Urothelium cell line (cell line): ENCODE measurements at regions not wholly inside any gene's neighbourhood (a gene's known extent, or its start where the extent isn't known, plus 50 kb on each side); places are given as distances from the start of the nearest gene placed in this dataset.
A peak's percentile ranks its signal among the peaks of the same experiment; 100 is the strongest.
"Not testable (repeated sequence)": the region's sequence is repeated elsewhere in the genome, so short reads cannot be mapped to it uniquely, and the experiment has no call there.

Experiments
- DNase-seq: peaks from one replicate; pipeline ENCODE4 v3.0.0; 2011; ENCODE audit warnings: low spot score, mixed read lengths
- FAIRE-seq: peaks from 2 replicates; lab custom pipeline; 2011; peaks lifted over from hg19 to GRCh38; lab: Jason Lieb, UNC

DNA sequence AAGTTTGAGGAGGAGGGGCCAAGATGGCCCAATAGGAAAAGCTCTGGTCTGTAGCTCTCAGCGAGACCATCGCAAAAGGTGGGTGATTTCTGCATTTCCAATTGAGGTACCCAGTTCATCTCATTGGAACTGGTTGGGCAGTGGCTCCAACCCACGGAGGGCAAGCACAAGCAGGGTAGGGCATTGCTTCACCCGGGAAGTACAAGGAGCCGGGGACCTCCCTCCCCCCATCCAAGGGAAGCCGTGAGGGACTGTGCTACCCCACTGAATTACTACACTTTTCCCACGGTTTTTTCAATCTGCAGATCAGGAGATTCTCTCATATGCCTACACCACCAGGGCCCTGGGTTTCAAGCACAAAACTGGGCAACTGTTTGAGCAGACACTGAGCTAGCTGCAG is 58.0 kb upstream of the EFCAB3 start:
- FAIRE-seq (no peak), DNase-seq (no peak)

DNA sequence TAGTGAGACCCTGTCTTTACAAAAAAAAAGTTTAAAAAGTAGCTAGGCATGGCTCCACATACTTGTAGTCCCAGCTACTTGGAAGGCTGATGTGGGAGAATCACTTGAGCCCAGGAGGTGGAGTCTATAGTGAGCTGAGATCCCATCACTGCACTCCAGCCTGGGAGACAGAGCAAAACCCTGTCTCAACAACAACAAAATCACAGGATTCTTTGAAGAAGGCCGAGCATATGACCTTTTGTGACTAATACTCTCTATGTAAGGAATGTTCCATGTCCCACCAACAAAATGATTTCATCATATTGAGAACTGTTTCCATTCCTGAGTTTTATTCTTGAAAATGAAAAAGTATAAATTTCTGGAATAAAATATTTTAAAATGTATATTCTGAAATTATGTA is 58.9 kb upstream of the EFCAB3 start:
- DNase-seq (no peak), FAIRE-seq (no peak)

DNA sequence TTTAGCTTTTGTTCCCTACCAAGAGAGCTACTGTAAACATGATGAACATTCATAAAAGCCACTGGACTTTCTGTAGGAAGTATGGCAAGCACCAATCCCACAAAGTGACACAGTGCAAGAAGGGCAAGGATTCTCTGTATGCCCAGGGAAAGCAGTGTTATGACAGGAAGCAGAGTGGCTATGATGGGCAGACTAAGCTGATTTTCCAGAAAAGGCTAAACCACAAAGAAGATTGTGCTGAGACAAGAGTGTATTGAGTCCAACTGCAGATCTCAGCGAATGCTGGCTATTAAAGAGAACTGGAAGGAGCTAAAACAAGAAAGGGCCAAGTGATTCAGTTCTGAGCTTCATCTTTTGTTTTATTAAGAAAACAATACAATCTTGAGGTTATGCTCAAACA is 60.5 kb upstream of the EFCAB3 start:
- peak; percentile 37 for FAIRE-seq
- no peak for DNase-seq

DNA sequence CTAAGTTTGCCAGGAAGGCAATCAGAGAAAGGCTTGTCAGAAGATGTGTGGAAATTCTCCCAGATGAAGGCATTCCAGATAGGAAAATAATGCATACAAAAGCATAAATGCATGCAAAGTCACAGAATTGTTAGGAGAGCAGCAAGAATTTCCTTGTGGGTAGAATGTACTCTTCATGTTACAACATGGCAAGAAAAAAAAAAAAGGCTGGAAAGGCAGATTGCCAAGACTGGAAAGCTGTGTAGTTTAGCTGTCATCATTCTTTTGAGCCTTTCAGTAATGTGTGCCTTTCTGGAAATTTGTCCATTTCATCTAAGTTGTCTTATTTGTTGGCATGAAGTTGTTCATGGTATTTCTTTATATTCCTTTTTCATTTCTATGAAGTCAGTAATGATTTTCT is 71.0 kb upstream of the EFCAB3 start:
- FAIRE-seq (no peak), DNase-seq (no peak)

DNA sequence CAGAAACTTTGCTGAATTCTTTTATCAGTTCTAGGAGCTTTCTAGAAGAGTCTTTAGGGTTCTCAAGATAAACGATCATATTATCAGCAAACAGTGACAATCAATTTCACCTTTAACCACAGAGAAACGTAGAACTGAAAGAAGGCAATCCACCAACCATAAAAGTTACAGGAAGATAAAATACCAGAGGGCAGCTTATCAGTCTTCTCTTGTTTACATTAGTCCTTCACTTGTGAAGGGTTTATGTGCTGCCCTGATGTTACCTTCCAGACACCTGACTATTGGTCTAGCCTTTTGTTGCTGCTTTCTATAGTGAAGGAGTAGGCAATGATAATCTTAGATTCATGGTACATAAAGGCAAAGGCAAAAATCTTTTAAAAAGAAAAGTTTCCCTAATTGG is 73.2 kb upstream of the EFCAB3 start:
- FAIRE-seq (no peak), DNase-seq (no peak)

DNA sequence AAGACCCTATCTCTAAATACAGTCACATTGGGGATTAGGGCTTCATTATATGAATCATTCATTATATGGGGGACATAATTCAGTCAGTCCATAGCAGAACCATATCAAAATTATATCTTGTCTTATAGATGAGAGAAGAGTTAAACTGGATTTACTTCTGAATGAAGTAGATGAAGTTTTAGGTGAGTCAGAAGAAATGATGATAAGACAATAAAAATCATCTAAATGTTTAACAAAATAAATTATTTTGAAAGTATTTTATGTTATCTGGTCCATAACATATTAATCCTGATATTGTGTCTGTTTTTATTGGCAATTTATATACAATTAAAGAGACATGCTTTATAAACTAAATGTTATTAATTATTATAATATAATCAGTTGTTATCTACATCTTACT is 76.9 kb upstream of the EFCAB3 start:
- FAIRE-seq (no peak), DNase-seq (no peak)

DNA sequence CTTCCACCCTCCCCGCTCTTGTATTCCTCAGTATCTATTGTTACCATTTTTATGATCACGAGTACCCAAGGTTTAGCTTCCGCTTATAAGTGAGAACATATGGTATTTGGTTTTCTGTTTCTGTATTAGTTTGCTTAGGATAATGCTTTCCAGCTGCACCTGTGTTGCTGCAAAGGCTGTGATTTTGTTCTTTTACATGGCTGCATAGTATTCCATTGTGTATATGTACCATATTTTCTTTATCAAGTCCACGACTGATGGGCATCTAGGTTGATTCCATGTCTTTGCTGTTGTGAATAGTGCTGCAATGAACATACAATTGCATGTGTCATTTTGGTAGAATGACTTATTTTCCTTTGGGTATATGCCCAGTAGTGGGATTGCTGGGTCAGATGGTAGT is 79.7 kb upstream of the EFCAB3 start:
- DNase-seq (no peak), FAIRE-seq (peak; percentile 91)

DNA sequence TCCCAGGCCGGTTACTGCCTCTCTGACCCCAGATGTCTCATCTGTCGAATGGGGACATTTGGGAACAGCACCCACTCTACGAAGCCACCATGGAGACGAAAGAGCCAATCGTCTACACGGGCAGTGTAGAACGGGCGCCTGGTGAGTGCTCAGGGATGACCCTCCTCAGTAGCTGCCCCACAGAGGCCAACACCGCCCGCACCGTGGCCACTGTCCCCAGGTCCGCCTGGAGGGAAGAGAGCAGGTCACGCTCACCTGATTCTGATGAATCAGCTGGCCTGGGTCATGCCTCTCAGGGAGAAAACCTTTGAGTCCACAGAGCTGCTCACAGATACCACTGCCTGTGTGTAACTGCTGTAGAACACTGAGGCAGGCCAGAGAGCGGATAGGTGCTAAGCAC is 105.1 kb upstream of the EFCAB3 start:
- DNase-seq, FAIRE-seq: not testable (repeated sequence)

DNA sequence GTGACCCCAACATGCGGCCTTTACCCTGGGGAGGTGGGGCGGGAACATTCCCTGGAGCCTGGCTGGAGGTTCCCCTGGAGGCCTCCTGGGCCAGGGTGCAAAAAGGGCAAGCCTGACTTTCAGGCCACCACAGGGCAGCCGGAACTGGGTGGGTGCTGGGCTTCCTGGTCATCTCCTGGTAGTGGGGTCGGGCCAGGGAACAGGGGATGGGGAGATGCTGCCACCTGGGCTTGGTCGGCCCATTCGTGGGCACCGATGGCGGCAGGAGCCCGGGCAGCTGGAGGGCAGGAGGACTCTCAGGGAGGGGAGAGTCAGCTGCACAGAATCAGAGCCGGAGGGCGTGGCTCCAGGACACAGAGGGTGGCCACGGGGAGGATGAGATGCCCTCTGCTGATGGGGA is 112.0 kb upstream of the EFCAB3 start:
- not testable (repeated sequence) for FAIRE-seq, DNase-seq

DNA sequence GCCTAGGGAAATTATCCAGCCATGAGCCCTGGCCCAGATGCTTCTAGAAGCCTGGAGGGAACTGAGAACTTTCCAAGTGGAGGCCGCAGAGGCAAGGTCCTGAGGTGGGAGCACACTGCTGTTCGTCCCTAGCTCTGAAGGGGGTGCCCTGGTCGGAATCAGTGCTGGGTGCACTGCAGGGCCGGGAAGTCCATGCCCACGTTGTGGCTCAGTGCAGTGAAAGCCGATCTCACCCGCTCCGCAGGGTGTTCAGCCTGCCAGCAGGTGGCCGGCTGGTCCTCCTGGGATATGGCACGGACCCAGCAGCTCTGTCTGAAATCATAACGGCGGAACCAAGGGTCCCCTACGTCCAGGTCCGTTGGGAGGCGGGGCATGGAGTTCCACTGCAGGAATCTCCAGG is 115.4 kb upstream of the EFCAB3 start:
- not testable (repeated sequence) for DNase-seq, FAIRE-seq

DNA sequence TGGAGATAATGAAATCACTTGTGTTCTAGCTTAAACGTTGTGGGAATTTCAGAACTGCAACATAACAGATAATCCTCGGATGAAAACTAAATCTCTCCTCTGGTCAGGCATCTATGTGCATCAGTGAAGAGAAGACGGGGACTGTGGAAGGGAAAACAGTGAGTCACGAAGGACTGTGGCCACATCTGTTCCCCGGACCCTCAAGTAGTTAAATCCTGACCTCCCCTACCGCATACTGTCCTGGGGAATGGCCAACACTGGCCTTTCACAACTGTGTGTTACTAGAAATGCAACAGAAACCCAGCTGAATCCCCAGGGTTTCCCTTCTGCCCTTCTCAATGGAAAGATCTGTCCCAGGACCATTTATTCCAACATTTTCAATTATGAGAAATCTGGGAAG is 124.6 kb upstream of the EFCAB3 start:
- DNase-seq = not testable (repeated sequence)

DNA sequence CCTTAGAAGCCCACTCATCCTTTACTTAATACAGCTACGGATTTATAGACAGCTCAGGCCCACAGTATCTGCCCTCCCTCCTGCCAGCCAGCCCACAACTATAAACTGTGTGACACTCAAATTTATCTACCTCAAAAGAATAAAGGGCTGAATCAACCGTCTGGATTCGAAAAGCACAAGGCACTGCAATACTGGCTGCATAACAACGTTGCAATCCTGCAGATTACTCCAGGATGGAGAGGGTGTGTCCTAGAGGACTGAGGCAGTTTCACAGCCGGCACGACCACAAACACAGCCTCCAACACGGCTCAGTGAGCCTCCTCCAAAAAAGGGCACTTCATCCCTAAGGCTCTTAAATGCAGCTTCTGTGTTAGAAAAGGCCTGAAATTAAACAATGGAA is 138.3 kb upstream of the EFCAB3 start:
- not testable (repeated sequence) for DNase-seq
- peak; percentile 82 for FAIRE-seq

More for the DNA sequence above, 124.6 kb upstream of the EFCAB3 start:
- FAIRE-seq = not testable (repeated sequence)

DNA sequence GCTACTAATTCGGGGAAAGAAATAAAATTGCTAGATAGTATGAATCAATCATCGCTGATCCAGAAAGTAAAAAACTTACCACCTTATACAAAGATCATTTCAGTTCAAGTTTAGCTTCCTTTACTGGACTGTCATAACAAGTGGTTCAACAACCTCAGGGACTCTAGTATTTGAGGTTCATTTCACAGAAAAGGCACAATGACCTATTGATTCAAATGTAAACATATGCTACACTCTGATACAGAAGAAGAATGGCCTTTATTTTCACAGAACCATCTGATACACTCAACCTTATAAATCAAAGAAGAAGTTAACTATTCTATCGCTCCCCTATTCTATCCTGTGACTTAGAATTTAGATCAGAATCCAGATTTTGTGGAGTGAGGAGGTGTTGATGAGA is 140.8 kb upstream of the EFCAB3 start:
- not testable (repeated sequence) for DNase-seq
- FAIRE-seq = peak; percentile 44

DNA sequence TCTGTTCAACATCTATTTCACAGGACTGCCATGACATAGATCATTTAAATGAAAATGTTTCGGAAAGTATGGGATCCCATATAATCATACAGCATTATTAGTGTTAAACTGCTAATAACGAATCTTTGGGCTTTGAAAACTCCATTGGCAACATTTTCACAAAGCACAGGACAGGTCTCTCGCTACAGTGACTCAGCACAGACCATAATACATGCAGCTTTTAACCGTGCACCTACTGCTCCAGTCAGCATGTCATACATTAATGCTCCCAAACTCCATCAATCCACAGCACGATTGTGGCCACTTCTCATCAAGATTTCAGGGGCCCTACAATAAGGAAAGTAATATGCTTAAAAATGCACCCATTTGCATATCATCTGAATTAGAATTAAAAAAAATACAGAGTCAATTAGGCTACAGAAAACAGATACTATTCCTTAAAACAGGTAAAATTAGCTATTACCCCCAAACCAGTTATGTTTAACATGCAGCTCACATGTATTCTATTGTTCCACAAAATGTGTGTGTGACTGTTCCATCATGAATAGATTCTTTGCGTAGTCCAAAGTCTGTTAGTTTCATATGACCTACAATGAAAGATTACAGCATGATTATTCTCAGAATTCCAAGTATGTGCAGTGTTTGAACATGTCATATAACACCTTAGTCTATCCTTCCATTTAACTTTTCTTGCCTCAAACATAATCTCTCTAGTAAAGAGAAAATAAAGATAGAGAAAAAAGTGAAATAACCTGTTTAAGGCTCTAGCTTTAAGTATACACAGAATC is 141.6 kb upstream of the EFCAB3 start:
- DNase-seq = not testable (repeated sequence)
- FAIRE-seq = peak; percentile 56

DNA sequence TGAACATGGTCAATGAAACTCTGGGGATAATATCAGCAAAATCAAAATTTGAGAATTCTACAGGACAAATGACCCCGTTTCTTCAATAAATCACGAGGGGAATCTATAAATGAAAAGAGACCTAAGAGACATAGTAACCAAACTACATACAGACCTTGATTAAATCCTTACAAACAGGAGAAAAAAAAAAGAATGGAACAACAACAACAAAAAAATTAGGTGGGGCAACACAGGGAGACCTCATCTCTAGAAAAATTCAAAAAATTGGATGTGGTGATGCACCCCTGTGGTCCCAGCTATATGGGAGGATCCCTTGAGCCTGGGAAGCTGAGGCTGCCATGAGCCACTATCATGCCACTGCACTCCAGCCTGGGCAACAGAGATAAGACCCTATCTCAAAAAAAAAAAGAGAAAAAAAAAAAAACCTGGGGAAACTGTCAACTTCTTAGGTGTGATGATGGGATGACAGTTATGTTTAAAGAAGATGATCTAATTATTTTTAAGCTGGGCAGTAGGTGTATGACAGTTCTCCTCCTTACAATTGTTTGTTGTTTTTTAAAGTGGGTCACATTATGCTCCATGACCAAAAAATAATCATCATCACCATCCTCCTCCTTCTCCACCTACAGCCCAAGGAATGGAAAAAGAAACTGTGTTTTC is 146.4 kb upstream of the EFCAB3 start:
- not testable (repeated sequence) for FAIRE-seq, DNase-seq

DNA sequence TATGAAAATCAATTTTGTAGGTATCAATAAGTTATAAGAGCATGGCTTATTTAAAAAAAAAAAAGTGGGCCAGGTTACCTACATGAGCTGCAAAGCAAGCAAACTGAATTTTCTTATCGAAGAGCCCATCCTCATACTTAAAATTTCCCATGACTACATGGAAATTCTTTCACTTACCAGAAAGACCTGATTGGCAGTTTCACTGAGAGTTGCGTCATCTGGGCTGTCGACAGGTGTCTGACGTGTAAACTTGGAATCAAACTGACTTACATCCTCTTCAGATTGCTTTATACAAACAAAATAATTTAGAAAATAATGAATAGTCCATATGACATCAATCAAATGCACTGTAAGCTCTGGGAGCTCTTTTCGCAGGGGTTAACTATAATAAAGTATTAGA is 149.1 kb upstream of the EFCAB3 start:
- not testable (repeated sequence) for DNase-seq, FAIRE-seq

DNA sequence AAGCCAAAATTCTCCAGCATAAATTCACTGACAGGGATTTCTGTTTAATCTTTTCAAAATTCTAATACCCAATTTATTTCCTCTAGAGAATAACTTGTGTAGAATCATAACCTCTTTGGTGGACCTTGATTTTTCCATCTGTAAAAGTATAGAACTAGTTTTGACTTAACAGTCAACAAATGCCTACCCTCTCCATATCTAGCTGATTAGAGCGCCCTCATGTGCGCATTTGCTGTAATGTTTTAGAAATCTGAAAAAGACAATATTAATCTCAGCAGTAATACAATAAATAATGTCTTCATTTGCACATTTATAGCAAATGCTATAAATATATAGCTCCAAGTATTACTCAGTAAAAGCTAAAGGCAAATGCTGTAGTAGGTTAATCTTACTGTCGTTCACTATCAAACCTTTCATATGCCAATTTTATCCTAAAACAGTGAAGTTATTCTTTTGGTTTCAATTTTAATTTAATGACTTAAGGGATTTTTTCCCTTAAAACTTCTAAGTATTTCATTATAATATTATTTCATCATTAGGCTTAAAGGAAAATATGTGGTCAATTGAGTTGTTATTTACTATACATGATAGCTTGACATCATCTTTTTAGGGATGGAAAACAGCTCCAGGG is 153.6 kb upstream of the EFCAB3 start:
- DNase-seq, FAIRE-seq: not testable (repeated sequence)

DNA sequence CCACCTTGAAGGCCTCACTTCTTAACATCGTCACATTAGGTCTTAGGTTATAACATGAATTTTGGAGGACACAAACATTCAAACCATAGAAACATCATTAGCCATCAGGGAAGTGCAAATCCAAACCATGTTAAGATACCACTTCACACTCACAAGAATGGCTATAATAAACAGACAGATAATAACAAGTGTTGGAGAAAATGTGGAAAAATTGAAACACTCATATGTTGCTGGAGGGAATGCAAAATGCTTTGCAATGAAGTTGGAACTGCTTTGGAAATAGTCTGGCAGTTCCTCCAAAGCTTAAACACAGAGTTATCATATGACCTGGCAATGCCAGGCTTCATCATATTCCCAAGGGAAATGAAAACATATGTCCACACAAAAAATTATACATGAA is 156.8 kb upstream of the EFCAB3 start:
- FAIRE-seq, DNase-seq: not testable (repeated sequence)

DNA sequence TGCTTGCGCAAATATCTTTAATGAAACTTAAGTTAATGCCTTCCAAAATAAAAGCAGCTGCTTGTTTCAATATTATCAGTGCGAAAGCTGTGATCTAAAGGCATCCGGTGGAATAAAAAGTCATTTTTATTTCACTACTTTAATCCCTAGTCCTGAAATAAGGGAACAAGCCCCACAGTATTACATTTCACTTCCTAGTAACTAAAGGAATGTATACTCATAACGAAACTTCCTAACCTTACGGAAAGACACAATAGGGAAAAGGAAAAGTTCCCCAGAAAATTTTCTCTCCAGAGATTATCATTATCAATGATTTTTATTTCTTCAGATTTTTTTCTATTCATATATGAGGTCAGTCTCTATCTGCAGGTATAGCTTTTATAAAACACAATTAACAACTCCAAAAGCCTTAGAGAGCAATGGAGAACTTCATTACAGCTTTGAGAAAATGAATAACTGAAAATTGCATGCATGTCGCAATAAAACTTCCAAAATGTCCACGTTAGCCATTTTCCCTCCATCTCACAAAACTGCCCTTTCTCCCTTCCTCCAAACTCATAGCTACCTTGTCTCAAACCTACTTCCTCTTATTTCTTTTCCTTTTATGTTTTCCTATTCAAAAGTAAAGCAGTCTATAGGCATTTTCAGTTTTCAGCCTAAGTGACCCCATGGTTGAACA is 154.3 kb upstream of the MED13 start:
- DNase-seq = no peak
- no peak for FAIRE-seq

DNA sequence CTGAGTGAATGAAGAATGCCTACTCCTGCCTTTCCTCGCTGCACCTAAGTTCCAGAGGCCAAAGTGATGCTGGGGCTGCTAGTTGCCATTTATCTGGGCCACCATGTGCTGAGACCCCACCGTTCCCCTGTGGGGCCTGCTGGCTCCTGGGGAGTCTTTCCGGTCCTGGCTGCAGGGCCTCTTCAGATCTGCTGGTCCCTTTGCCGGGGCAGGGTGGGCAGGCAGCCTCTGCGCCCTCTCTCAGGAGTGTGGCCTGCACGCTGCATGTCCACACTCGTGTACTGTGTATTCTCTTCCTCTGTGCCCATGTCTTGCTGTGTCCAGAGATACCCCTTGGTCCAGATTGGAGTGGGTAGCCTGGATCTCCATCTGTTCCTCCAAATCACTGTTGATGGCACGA is 151.8 kb upstream of the MED13 start:
- FAIRE-seq = no peak

DNA sequence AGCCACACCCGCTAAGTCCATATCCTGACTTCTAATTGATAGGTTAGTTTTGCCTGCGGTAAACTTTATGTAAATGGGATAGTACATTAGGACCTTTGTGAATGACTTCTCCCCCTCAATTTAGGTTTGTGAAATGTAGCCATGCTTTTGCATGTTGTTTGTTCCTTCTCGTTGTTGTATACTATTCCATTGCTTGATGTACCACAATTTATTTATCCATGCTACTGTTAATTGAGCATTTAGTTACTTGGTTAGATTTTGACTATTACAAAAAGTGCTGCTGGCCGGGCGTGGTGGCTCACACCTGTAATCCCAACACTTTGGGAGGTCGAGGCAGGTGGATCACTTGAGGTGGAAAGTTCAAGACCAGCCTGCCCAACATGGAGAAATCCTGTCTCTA is 150.8 kb upstream of the MED13 start:
- not testable (repeated sequence) for DNase-seq
- FAIRE-seq = peak; percentile 53

More for the DNA sequence above, 151.8 kb upstream of the MED13 start:
- no peak for DNase-seq
